GM04504 (cell line): ENCODE measurements at regions not wholly inside any gene's neighbourhood (a gene's known extent, or its start where the extent isn't known, plus 50 kb on each side); places are given as distances from the start of the nearest gene placed in this dataset.
"Not testable (repeated sequence)": the region's sequence is repeated elsewhere in the genome, so short reads cannot be mapped to it uniquely, and the experiment has no call there.

Source experiments
- DNase-seq: peaks from one replicate; pipeline ENCODE4 v3.0.0-alpha.2; 2012; ENCODE audit warnings: low read depth

DNA sequence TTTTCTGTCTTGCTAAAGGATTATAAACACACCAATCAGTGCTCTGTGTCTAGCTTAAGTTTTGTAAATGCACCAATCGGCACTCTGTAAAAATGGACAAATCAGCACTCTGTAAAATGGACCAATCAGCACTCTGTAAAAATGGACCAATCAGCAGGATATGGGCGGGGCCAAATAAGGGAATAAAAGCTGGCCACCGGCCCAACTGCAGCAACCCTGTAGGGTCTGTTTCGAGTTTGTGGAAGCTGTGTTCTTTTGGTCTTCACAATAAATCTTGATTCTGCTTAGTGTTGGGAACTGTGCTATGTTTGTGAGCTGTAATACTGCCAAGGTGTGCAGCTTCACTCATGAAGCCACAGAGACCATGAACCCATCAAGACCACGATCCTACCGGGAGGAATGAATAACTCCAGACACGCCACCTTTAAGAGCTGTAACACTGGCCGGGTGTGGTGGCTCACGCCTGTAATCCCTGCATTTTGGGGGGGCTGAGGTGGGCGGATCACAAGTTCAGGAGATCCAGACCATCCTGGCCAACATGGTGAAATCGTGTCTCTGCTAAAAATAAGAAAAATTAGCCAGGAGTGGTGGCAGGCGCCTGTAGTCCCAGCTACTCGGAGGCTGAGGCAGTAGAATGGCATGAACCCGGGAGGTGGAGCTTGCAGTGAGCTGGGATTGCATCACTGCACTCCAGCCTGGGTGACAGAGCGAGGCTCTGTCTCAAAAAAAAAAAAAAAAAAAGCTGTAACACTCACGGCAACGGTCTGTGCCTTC, 133.0 kb upstream of the GDF10 start:
- not testable (repeated sequence) for DNase-seq

DNA sequence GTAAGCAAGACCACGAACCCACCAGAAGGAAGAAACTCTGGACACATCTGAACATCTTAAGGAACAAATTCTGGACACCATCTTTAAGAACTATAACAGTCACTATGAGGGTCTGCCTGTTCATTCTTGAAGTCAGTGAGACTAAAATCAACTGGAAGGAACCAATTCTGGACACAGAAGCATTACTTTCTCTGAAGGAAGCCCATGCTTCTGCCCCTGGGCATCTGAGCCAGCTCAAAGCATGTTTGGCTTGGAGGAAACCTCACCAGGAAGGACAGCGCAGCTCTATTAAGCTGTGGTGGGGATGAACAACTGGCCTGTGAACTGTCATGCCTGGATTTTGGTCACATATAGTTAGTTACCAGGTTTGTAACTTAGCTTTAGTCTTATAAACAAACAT, 132.4 kb upstream of the GDF10 start:
- no peak for DNase-seq

DNA sequence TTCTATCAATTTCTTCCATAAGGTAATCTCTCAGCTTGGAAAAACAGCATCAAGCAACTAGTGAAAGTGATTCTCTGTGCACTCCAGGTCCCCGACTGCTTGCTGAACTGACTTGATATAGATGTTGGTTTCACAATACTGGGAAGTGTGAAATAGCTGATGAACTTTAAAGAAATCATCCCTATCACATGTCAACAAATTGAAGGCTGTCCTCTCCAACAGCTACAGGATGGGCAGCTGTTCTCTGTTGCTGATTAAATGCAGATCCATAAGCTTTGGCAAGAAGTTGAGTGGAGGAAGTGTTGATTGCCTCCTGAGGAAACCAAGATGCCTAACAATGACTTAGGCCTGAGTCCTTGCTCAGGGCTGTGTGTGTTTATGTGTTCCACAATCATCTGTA, 130.4 kb upstream of the GDF10 start:
- no peak for DNase-seq

DNA sequence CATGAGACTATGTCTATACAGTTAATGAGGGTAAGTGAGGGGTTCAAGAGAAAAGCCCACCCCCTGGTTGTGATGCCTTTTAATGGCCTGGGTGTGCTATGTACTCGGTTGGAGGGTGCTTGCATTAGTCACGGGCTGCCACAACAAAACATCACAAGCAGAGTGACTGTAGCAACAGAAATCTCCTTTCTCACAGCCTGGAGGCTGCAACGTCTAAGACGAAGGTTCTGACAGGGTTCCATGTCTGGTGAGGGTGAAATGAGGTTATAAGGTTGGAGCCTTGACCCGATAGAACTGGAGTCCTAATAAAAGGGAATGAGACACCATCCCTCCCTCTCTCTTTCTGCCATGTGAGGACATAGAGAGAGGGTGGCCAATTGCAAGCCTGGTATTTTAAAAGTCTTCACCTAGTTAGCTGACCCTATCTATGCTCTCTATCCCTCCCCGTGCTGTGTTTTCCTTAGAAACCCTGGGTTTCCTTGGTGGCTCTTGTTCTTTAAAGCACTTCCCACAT, 126.0 kb upstream of the GDF10 start:
- DNase-seq = no peak

DNA sequence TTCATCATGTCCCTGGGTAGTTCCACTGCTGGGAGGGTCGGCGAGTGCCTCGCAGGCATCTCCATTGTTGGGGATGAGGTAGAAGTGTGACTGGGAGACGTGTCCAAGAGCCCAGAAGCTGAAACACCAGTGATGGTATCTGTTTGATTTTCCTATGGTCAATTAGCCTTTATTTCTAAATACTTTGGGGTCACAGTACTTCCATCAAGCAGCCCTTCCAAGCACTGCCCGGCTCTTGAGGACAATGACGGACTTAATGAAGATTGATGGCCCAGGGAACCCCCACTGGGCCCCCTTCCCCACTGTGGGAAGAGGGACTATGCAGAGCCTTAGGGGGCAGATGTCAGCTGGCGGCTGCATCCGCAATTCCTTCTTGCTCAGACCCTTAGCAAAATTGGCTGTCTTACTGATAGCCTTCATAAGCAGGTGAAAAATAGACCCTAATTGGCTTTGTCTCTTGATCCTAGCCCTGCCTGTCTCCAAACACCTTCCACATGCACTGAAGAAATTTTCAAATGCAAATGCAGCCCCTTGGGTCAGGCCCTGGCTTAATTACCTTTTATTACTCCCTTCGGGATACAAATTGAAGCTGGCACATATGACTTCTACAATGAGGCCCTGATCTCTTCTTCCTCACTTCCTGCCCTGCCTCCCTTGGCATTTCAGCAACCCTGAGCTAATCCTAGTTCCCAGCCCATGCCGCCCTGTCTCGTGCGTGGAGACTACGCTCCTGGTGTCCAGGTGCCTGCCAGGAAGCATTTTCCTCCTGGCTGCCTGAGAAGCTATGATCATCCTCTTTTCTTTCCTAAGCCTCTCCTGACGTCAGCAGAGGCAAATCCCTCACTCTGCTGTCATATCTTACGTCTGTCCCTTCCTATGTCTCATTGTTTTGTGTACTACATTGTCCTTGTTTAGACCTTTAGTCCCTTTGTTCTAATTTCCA, 124.5 kb upstream of the GDF10 start:
- DNase-seq = no peak

DNA sequence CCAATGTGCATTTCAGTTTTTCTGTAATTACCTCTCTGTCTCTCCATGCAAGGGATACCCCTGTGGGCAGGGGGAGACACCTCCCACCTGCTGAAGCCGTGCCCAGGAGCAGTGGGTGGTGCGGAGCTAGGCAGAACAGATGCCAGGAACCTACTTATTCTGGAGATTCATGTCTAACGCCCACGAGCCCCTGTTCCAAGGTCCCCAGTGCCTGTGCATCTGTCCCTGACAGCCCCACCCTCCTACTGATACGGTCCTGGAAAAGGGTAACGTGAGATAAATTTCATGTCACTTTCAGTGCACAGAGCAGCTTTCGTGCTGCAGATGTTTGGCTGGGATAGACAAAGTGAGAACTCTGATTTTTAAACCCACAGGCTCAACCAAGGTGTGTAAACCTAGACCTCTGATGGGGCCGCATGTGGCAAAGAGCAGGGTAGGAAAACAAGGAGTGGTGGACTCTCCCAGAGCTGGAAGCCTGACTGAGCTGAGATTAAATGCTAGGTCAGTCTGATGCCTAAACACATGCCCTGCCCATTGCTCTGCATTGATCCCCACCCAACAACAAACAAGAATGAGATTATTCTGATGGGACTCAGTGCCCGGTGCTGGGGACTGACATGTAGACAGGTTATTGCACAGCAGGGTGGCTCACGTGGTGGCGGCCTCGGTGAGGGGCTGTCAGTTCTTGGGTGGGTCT, 123.6 kb upstream of the GDF10 start:
- DNase-seq = no peak

DNA sequence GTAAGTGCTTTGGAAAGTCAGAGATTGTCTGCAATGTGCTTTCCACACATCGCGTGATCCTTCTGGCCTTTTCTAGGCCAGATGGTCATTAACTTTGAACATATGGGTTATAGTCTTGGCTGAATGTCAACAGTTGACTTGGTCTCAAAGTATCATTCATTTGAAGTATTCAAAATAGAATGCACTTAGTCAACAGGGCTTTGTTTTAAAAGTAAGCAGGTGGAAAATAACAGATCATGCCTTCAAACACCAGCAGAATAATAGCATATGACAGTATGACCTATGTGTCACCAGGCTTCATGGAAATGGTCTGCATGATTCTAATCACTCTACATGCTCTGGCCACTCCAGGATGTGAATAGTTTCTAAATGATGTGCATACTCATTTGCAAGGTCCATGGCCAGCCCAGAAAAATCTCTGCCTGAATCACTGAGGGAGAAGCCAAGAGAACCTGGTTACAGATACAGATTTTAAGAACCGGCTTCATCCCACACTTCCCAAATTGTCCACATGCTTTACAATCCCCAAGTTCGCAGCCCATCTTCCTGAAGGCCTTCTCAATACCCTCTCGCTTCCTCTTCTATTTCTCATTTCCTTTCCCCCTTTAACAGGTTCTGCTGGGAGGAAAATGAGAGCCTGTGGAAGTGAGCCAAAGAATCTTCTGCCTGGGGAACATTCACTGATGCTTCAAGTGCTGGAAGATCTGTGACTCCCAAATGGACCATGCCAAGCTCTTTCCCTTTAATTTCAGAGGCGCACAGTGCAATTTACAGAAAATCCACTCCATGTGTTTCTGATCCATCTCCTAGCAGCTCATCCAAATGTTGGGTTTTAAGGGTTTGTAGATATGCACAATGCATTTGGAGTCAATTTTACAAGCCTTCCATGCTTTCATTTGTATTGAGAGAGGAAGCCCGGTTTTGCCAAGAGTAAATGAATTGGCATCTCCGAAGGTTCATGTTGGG, 122.8 kb upstream of the GDF10 start:
- DNase-seq = peak; percentile 62

DNA sequence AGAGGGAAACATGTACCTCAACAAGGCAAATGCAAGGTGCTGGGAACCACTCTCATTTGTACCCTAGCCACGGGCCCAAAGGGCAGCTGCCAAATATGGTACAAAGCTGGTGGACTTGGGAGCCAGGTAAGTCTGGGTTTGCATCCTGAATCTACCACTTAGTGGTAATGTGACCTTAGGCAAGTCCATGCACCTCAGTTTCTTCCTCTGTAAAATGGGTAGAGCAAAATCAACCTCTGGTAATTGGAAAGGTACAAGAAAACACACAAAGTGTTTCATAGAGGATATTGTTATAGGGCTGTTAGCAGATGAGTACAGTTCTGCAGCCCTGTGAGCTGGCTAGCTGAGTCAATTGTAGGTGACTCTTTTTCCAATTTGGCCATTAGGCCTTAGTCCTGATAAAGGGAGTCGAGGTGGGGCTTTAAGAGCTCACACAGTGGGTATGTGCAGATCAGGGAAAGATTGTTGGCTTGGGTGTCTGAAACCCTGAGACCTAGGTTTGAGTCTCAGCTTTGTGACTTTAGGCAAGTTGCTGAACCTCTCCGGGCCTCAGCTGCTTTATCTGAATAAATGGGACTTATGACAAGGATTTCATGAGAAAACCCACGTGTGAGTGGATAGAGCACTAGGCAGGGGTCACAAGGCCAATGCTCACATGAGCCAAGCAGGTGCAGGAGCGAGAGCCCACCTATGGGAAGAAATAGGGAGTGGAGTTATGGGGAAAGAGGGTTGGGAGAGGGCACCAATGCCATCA, 121.3 kb upstream of the GDF10 start:
- DNase-seq = no peak

DNA sequence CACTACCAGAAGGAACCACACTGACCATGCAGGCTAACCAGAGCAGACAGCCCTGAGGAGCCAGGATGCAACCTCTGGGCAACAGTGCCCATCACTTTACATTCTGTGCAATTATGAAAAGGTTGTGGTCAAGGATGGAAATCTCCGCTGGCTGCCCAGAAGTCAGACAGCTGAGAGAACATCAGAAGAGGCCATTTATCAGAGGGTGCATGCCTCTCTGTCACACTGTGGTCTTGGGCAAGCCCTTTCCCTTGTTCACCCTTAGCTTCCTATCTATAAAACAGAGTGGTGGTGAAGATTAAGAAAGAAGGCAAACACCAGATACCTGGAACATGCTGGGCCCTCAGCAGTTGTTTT, 120.7 kb upstream of the GDF10 start:
- no peak for DNase-seq

DNA sequence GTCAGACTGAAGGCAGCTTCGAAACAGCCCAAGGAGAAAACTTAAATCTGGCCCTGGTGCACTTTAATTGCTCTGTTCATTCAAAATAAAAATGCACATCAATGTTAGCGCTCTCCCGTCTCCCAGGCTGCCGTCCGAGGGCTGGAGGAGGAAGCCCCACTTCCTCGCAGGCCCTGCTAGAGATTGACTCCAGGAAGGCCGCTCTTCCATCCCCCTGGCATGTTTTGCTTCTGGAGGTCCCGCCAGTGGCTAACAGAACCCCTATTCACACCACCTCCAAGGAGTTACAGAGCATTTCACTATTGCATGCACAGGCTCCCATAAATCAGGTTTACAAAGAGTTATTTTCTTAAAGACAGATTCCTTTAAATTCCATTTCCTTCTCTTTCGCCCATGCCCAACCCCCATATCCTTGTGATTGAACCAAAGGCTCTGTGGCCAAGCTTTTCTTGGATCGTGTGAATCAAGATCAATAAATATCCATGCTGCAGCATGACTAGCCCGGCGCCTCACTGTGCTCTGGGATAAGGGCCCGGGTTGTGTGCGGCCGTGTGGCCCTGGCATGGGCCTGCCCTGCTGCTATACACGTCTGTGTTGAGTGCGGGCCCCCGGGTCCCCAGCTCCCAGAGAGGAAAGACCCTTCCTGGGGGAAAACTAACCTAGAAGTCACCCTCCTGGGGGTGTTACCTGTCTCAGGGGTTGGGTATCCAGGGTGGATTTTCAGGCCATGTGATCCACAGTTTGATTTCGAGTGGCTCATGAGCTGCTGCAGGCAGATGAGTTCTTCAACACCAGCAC, 118.7 kb upstream of the GDF10 start:
- no peak for DNase-seq

DNA sequence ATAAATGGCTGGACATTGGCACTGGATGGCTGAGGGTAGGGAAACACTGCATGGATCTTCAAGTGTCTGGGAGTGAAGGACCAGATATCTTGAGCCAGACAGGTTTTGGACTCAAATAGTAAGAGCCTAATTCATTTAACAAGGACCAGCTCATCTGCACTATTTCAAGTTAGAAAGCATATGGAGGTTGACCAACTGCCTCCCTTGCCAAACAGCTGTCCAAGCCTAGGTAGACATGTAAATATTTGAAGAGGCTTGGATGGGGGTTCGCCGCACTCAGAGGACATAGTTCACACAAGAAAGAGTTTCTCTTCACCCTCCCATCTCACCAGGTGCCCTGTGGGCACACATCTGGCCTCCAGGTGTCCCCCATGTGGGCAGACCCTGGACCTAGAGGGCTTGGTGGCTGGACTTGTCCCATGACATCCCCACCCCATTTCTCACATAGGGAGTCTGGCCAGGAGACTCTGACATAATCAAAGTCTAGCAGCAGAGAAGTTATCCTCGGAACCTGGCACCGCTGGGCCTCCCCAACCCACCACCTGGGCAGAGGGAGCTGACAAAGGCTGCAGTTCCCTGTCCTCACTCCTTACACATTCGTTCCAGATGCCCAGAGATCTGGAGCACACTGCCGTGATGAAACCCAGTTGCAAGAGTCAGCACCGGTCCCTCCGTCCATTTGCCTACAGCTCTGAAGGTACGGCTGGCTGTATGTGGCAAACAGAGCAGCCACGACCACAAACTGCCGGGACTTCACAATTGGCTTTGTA, 116.9 kb upstream of the GDF10 start:
- no peak for DNase-seq

DNA sequence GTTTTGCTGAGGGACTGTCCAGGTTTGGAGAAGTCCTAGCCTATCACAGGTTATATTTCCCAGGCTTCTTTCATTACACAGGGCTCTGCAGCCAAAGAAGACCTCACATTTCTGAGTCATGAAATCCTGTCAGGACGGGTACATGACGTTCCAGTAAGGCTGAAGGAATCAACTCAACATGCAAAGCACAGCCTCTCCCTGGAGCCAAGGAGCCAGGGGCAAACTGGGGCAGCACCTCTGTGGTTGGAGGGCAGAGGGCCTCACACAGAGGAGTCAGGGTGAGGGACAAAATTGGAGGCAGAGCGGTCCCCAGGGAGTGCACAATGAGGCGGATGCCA, 116.3 kb upstream of the GDF10 start:
- DNase-seq = no peak

DNA sequence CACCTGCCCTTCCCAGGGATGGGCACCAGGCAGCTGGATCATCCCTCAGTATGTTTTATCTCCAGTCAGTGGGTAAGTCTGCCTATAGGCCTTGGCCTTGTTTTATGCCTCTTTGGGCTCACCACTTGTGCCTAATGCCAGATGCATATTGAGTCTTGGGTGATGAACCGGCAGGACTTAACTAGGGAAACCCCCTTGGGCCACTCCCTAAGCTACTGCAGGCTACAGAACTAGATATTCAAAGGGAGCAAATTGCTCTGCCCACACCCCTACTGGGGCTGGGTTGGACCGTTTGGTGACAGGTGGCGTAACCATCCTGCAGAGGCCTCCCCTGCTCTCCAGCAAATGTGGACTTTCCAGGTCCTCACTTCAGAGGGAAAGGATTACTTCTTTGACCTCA, 115.7 kb upstream of the GDF10 start:
- no peak for DNase-seq

DNA sequence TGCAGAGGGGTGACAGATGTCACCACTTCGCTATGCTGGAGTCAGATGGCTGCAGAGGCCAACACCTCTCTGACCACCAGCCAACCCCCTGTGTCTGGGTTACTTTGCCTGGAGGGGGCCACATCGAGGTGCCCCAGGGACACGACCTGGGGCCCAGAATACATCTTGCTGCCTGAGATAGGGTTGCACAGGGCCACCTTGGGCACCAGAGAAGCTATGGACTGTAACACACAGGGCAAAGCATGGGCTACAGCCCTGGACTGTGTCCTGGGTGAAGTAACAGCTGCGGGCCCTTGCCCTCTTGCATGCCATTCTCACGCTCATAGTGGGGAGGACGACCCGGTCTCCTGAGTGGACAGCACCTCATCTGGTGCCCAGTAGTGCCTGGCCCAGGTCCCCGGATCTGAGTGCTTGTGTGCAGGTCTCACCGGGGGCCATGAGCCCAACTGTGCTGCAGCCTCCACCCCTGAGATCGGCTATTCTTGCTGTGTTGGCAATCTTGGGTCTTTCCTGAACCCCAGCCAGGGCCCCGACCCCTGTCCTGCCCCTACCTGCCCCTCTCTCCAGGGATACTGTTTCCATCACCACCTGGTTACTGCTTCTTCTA, 115.2 kb upstream of the GDF10 start:
- no peak for DNase-seq

DNA sequence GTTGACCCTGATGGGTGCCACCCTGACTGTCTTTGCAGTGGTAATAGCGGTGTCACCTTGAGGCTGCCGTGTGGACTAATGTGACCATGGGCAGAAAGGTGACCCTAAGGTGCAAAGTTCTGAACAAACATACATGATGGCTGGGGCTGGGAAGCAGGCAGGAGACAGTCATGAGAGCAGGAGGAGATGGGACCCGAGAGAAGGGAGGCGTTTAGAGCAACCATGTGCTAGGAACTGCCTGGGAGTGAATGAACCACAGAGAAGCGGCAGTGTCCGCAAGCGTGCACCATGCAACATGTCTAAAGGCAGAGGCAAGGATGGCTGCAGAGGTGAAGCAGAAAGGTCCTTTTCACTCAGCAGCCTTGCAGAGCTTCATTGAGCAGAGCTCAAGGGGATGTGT, 113.1 kb upstream of the GDF10 start:
- no peak for DNase-seq

DNA sequence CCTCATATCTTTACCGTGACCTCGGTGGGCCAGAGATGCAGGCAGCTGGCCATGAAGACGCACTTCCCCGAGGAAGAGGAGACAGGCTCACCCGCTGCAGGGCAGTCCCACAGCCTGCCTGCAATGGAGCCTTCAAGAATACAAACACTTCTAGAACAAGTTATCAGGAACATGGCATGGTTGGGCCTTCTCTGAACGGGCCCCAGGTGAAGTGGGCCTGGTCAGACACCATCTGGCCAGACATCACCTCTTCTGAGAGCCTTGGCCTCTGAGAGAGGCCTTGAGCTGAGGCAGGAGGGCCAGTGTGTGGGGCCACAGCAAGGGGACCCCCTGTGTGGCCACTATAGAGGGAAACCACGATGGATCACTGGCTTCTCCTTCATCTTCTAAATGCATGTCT, 112.4 kb upstream of the GDF10 start:
- DNase-seq = no peak

DNA sequence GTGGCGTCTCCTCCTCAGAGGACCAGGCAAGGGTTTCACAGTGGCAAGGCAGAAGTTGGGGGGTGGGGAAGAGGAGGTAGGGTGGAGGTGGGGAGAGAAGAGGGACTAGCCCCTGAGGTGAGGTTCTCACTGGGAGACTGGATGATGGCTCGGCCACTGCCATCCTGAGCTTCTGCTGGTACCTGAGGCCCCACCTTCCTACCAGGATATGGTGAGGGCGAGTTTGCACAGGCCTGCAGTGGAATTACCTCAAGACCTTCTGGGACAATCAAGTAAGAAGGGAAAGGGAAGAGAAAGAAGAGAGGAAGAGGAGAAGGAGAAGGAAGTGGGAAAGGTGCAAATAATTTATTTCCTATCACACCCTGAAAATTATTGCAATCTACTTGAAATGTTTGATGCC, 111.8 kb upstream of the GDF10 start:
- DNase-seq = no peak

DNA sequence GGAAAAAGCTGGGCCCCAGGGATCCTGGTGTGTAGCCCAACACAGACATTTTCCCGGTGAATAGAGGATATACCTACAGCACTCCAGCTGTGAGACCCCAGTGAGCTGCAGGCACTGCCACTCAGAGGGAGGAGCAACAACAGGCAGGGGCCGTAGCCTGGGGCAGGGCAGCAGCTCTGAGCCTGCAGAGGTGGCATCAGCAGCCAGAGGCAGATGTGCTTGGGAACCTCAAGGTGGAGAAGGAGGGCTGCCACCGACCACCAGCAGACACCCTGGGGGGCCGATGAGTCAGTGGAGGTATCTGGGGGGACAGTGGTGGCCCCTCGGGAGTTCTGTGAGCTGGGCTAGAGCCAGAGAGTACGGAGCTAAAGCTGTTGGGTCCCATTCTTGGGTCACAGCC, 110.2 kb upstream of the GDF10 start:
- DNase-seq = no peak

DNA sequence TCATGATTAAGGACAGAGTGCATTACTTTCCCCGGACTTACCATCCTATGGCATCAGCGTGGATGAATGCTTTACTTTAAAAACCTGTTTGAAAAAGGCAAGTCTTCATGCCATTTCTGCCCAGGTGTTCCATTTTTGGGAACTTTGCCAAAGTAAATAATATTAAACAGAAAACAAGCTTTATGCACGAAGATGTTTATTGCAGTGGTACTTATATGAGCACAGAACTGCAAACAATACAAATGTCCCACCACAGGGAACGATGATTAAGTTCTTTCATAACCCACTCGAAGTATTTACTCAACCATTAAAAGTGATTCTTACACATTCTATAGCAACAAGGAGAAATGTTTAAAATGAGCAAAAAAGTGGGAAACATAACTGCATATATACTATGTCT, 109.7 kb upstream of the GDF10 start:
- DNase-seq = no peak
